K562 (cell line): ENCODE measurements at regions not wholly inside any gene's neighbourhood (a gene's known extent, or its start where the extent isn't known, plus 50 kb on each side); places are given as distances from the start of the nearest gene placed in this dataset.

Experiments used
- ATAC-seq: fragments of 200-7000 bp; cut with Tn5 transposase; 3 replicates; pipeline ENCODE4 v1.9.1; 2020; ENCODE audit warnings: moderate library complexity
- BruUV-seq: library from RNA; stranded (reverse); fragments of 400-500 nt; replicated peaks from 2 replicates; lab custom pipeline; 2021; lab: Mats Ljungman, UMichigan
- CTCF ChIA-PET: fragments of 300-600 bp; formaldehyde crosslinking; extraction: SDS; loops from one replicate; lab custom pipeline; 2021; ENCODE audit warnings: low intra/inter-chr PET ratio; lab: Yijun Ruan, JAX
- POLR2A ChIA-PET: fragments of 300-600, 350-650 bp; sonication (Branson Sonifier 250); formaldehyde crosslinking; extraction: SDS; loops from one replicate; lab custom pipeline; 2021; ENCODE audit warnings: antibody characterized with exemption, inconsistent platforms; lab: Yijun Ruan, JAX
- DNase-seq, 4 experiments: peaks; one replicate each; pipeline versions ENCODE4 v3.0.0 to v3.0.0-alpha.2; 2011 to 2018; ENCODE audit warnings: low spot score in 3 of 4, mixed read lengths in 3 of 4; ENCODE audit errors: extremely low read depth in 1 of 4
- FAIRE-seq: peaks from 2 replicates; lab custom pipeline; 2011; peaks lifted over from hg19 to GRCh38; lab: Jason Lieb, UNC
- H2AFZ ChIP-seq: 2 replicates; pipeline ENCODE4 v1.6.0; 2011; ENCODE audit warnings: low read depth, low read length, control low read depth, inconsistent platforms
- H3K27ac ChIP-seq: fragments of 200-600 bp; 3 replicates; pipeline ENCODE4 v1.8.0; 2011; ENCODE audit warnings: low read depth, mild to moderate bottlenecking, control low read depth, inconsistent platforms, low read length, moderate library complexity, mixed read lengths; ENCODE audit errors: extremely low read depth
- H3K27me3 ChIP-seq, 2 experiments: fragments of 300-600 bp in 1 of 2; 2 replicates in 1 of 2; 3 replicates in 1 of 2; pipeline versions ENCODE4 v1.6.0 to v1.8.0; 2011; ENCODE audit warnings: inconsistent platforms in 2 of 2, low read length in 2 of 2, mild to moderate bottlenecking in 1 of 2, mixed read lengths in 1 of 2, moderate library complexity in 1 of 2; ENCODE audit not compliant: control insufficient read depth in 2 of 2, insufficient read depth in 2 of 2
- H3K36me3 ChIP-seq: fragments of 300-600 bp; 3 replicates; pipeline ENCODE4 v1.8.0; 2011; ENCODE audit warnings: mild to moderate bottlenecking, low read length, inconsistent platforms; ENCODE audit not compliant: control insufficient read depth, insufficient read depth
- H3K4me1 ChIP-seq, 2 experiments: fragments of 200-600 bp in 1 of 2; replicated peaks in 1 of 2; 2 replicates in 1 of 2; 3 replicates in 1 of 2; pipeline versions ENCODE4 v1.5.1 to v1.8.0; 2011; ENCODE audit warnings: inconsistent platforms in 2 of 2, low read length in 2 of 2, mild to moderate bottlenecking in 1 of 2, mixed read lengths in 1 of 2, moderate library complexity in 1 of 2; ENCODE audit not compliant: control insufficient read depth in 2 of 2, insufficient read depth in 2 of 2
- H3K4me2 ChIP-seq: 2 replicates; pipeline ENCODE4 v1.6.1; 2011; ENCODE audit warnings: low read length, control low read depth, inconsistent platforms, mixed read lengths; ENCODE audit not compliant: insufficient read depth
- H3K4me3 ChIP-seq: fragments of 200-600 bp; sonication (generic), shearing (Covaris generic); 2 replicates; pipeline ENCODE4 v1.5.1; 2016; ENCODE audit warnings: control low read depth, inconsistent platforms
- H3K79me2 ChIP-seq: fragments of 200-600 bp; 3 replicates; pipeline ENCODE4 v1.8.0; 2011; ENCODE audit warnings: low read length, inconsistent platforms; ENCODE audit not compliant: control insufficient read depth, insufficient read depth
- H3K9ac ChIP-seq, 2 experiments: 2 replicates each; pipeline versions ENCODE4 v1.6.0 to v1.6.1; 2011; ENCODE audit warnings: low read depth in 2 of 2, low read length in 2 of 2, control low read depth in 1 of 2, inconsistent platforms in 1 of 2, mild to moderate bottlenecking in 1 of 2, mixed read lengths in 1 of 2; ENCODE audit not compliant: insufficient read depth in 1 of 2
- H3K9me1 ChIP-seq: one replicate; pipeline ENCODE4 v1.6.0; 2011; ENCODE audit warnings: inconsistent platforms, mild to moderate bottlenecking, low read length, moderate library complexity; ENCODE audit not compliant: control insufficient read depth, insufficient read depth
- H3K9me3 ChIP-seq: replicated peaks from 2 replicates; pipeline ENCODE4 v1.5.1; 2011; ENCODE audit warnings: low read depth, low read length, inconsistent platforms; ENCODE audit not compliant: control insufficient read depth, insufficient read depth
- H4K20me1 ChIP-seq: replicated peaks from 2 replicates; pipeline ENCODE4 v1.6.1; 2011; ENCODE audit warnings: low read length, inconsistent platforms, mixed read lengths; ENCODE audit not compliant: control insufficient read depth, insufficient read depth
- CREBBP ChIP-seq: IDR thresholded peaks from one replicate; pipeline ENCODE4 v1.6.1; 2012; ENCODE audit warnings: low read depth, mild to moderate bottlenecking, control low read depth, inconsistent platforms, low read length
- DPF2 ChIP-seq: fragments of 450-650 bp; IDR thresholded peaks from 2 replicates; pipeline ENCODE4 v1.6.1; 2016
- EWSR1 ChIP-seq: fragments of 450-650 bp; IDR thresholded peaks from 2 replicates; pipeline ENCODE4 v1.6.1; 2018; ENCODE audit warnings: borderline replicate concordance, mild to moderate bottlenecking, low read depth, moderate library complexity; ENCODE audit not compliant: partially characterized antibody
- HDGF ChIP-seq: fragments of 450-650 bp; IDR thresholded peaks from 2 replicates; pipeline ENCODE4 v1.6.1; 2016
- NCOA1 ChIP-seq: fragments of 450-650 bp; IDR thresholded peaks from 2 replicates; pipeline ENCODE4 v1.6.1; 2016; ENCODE audit warnings: low read depth
- RFX1 ChIP-seq: fragments of 450-650 bp; IDR thresholded peaks from 2 replicates; pipeline ENCODE4 v1.6.1; 2016; ENCODE audit warnings: mild to moderate bottlenecking, moderate library complexity
- SRSF3 ChIP-seq: fragments of 200-400 bp; formaldehyde crosslinking; IDR thresholded peaks from 2 replicates; pipeline ENCODE4 v1.6.1; 2016; ENCODE audit warnings: mild to moderate bottlenecking, low read length, moderate library complexity; ENCODE audit not compliant: insufficient read depth
- TARDBP ChIP-seq: fragments of 450-650 bp; IDR thresholded peaks from 2 replicates; pipeline ENCODE4 v1.6.1; 2016
- ZNF717 ChIP-seq: fragments of 250-450 bp; sonication (Bioruptor Pico); IDR thresholded peaks from 2 replicates; pipeline ENCODE4 v1.5.0; 2021
- WGBS: fragments of 100-300 bp; shearing (Covaris generic); methylation state at CpG from one replicate; pipeline ENCODE4 v1.1.6; 2016; ENCODE audit warnings: low coverage, mixed read lengths; ENCODE audit not compliant: insufficient coverage; ENCODE audit errors: missing lambda C conversion rate; 5-methylcytosine and 5-hydroxymethylcytosine counted together
- in situ Hi-C: fragments of 300-500 bp; cut with MboI; formaldehyde crosslinking; loops from 4 replicates; pipeline ENCODE4 v1.15.0; 2018; ENCODE audit warnings: inconsistent platforms, mixed read lengths
- intact Hi-C: fragments of 100-400 bp; cut with micrococcal nuclease; formaldehyde crosslinking; loops from 2 replicates; pipeline ENCODE4 v1.14.2; 2022
- TF ChIP-seq, protein P1 (sequence below), 2 experiments: fragments of 450-650 bp; IDR thresholded peaks; 2 replicates each; pipeline ENCODE4 v1.6.1; 2016
- TF ChIP-seq, protein P2 (sequence below), 2 experiments: fragments of 450-650 bp; formaldehyde crosslinking in 1 of 2; IDR thresholded peaks; 2 replicates each; pipeline versions ENCODE4 v1.4.0 to v1.6.1; 2014 to 2020; ENCODE audit warnings: mild to moderate bottlenecking in 2 of 2, borderline replicate concordance in 1 of 2, low read depth in 1 of 2
- TF ChIP-seq, protein P3 (sequence below): fragments of 450-650 bp; IDR thresholded peaks from 2 replicates; pipeline ENCODE4 v1.6.1; 2017; ENCODE audit warnings: mild to moderate bottlenecking, moderate library complexity

DNA sequence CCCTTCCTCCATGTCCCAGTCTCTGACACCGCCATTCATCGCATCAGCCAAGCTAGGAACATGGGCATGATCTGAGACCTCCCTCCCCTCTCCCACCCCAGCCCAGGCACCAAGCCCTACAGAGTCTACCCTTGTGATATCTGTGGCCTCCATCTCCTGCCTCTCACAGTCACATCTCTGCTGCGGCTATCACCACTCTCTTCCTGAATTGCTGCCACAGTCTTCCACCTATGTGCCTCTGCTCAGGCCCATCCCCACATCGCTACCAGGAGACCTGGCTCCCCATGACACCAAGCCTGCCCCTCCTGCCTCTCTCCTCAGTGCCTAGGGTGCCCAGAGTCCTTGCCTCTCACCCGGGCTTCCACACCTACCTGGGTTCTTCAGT, 82.7 kb upstream of the BCAR3 start:
- no TSS peak for BruUV-seq
- TF ChIP-seq, protein P1, sequence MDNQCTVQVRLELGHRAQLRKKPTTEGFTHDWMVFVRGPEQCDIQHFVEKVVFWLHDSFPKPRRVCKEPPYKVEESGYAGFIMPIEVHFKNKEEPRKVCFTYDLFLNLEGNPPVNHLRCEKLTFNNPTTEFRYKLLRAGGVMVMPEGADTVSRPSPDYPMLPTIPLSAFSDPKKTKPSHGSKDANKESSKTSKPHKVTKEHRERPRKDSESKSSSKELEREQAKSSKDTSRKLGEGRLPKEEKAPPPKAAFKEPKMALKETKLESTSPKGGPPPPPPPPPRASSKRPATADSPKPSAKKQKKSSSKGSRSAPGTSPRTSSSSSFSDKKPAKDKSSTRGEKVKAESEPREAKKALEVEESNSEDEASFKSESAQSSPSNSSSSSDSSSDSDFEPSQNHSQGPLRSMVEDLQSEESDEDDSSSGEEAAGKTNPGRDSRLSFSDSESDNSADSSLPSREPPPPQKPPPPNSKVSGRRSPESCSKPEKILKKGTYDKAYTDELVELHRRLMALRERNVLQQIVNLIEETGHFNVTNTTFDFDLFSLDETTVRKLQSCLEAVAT (IDR thresholded peaks at IDR 0.05), result no peak
- TF ChIP-seq NCOA1, result no peak
- TF ChIP-seq, protein P2, sequence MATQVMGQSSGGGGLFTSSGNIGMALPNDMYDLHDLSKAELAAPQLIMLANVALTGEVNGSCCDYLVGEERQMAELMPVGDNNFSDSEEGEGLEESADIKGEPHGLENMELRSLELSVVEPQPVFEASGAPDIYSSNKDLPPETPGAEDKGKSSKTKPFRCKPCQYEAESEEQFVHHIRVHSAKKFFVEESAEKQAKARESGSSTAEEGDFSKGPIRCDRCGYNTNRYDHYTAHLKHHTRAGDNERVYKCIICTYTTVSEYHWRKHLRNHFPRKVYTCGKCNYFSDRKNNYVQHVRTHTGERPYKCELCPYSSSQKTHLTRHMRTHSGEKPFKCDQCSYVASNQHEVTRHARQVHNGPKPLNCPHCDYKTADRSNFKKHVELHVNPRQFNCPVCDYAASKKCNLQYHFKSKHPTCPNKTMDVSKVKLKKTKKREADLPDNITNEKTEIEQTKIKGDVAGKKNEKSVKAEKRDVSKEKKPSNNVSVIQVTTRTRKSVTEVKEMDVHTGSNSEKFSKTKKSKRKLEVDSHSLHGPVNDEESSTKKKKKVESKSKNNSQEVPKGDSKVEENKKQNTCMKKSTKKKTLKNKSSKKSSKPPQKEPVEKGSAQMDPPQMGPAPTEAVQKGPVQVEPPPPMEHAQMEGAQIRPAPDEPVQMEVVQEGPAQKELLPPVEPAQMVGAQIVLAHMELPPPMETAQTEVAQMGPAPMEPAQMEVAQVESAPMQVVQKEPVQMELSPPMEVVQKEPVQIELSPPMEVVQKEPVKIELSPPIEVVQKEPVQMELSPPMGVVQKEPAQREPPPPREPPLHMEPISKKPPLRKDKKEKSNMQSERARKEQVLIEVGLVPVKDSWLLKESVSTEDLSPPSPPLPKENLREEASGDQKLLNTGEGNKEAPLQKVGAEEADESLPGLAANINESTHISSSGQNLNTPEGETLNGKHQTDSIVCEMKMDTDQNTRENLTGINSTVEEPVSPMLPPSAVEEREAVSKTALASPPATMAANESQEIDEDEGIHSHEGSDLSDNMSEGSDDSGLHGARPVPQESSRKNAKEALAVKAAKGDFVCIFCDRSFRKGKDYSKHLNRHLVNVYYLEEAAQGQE (IDR thresholded peaks at IDR 0.05; ENCODE audit: borderline replicate concordance), result no peak
- TF ChIP-seq, protein P2 (CRISPR knock-in tag; IDR thresholded peaks at IDR 0.05; ENCODE audit: low read depth), result no peak
- no peak for TF ChIP-seq HDGF
- TF ChIP-seq TARDBP, result no peak
- TF ChIP-seq SRSF3, result no peak
- TF ChIP-seq CREBBP, result no peak
- TF ChIP-seq, protein P3, sequence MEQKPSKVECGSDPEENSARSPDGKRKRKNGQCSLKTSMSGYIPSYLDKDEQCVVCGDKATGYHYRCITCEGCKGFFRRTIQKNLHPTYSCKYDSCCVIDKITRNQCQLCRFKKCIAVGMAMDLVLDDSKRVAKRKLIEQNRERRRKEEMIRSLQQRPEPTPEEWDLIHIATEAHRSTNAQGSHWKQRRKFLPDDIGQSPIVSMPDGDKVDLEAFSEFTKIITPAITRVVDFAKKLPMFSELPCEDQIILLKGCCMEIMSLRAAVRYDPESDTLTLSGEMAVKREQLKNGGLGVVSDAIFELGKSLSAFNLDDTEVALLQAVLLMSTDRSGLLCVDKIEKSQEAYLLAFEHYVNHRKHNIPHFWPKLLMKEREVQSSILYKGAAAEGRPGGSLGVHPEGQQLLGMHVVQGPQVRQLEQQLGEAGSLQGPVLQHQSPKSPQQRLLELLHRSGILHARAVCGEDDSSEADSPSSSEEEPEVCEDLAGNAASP, result no peak
- no peak for TF ChIP-seq ZNF717 (CRISPR knock-in tag)
- TF ChIP-seq DPF2, result no peak
- TF ChIP-seq EWSR1, result no peak
- TF ChIP-seq RFX1, result no peak

More for the DNA sequence above, 82.7 kb upstream of the BCAR3 start:
- DNase-seq, result no peak
- WGBS, result 2% methylated on average over 5 of the region's 5 CpGs
- no peak overlapping the region for H3K9ac ChIP-seq
- intact Hi-C loops (no loop called here), in situ Hi-C loops (no loop called here)
- no peak overlapping the region for H2AFZ ChIP-seq
- no peaks in the 10 kb centered on the region for H3K9me3 ChIP-seq
- no peaks in the 10 kb centered on the region for H3K36me3 ChIP-seq
- ChIA-PET CTCF (no interaction called here), POLR2A (no interaction called here)
- H3K79me2 ChIP-seq, result no peaks in the 10 kb centered on the region
- no peak for FAIRE-seq
- H3K9me1 ChIP-seq, result no peaks in the 10 kb centered on the region
- H3K4me3 ChIP-seq, result no peak overlapping the region
- H3K27ac ChIP-seq, result no peak overlapping the region
- no peak overlapping the region for H3K4me2 ChIP-seq
- H3K4me1 ChIP-seq, result peaks cover 4 to 8% of the 10 kb centered on the region in 2 experiments; a peak in 2 of 5 replicates
- H3K27me3 ChIP-seq, result peaks cover 2 to 34% of the 10 kb centered on the region in 2 experiments; a peak in 3 of 5 replicates
- ATAC-seq, result no peak
- H4K20me1 ChIP-seq, result no peaks in the 10 kb centered on the region
